GM19467 (cell line): ENCODE measurements at regions not wholly inside any gene's neighbourhood (a gene's known extent, or its start where the extent isn't known, plus 50 kb on each side); places are given as distances from the start of the nearest gene placed in this dataset.
A peak's percentile ranks its signal among the peaks of the same experiment; 100 is the strongest.
"Not testable (repeated sequence)": the region's sequence is repeated elsewhere in the genome, so short reads cannot be mapped to it uniquely, and the experiment has no call there.

ENCODE experiments used
- ATAC-seq: cut with Tn5 transposase; IDR thresholded peaks from one replicate; pipeline ENCODE4 v1.9.1; 2021; ENCODE audit warnings: mild to moderate bottlenecking, moderate library complexity; ENCODE audit not compliant: unreplicated experiment

DNA sequence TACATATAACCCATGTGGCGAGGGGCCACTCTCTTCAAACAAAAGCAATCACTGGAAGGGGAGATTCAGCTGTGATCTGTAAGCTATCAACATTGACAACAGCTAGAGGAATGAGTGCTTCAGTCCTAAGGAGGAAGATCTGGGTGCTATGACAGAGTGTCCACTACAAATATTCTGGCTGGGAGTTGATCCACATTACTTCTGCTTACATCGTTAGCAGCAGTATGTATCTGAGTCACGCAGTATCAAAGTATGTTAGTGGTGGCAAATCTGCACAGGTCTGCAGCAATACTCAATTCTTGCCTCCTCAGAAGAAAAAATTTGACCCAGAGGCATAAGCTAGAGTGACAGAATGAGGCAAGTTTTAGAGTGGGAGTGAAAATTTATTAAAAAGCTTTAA lies 267.0 kb downstream of the PTH2R start:
- no peak for ATAC-seq

DNA sequence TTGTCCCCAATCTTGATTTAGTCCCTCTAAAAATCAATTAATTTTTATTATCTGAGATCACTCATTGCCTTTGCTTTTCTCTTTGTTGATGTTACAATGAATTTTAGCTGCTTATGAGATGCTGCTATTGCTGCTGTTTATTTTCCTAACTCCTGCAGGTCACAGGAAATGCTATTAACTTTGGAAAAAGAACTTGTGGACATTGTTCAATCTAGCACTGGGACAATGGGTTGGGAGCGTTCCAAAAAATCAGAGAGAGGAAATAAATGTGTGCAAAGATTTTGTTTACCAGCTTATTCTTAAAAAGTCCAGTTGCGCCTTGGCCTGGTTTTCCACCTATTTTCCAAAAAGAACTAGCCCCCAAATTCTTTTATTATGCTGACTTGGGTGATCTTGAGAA lies 268.3 kb downstream of the PTH2R start:
- no peak for ATAC-seq

DNA sequence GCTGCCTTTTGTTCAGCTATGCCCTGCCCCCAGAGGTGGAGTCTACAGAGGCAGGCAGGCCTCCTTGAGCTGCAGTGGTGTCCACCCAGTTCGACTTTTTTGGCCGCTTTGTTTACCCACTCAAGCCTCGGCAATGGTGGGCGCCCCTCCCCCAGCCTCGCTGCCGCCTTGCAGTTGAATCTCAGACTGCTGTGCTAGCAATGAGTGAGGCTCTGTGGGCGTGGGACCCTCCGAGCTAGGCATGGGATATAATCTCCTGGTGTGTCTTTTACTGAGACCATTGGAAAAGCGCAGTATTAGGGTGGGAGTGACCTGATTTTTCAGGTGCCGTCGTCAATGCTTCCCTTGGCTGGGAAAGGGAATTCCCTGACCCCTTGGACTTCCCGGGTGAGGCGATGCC lies 279.3 kb downstream of the PTH2R start:
- not testable (repeated sequence) for ATAC-seq

DNA sequence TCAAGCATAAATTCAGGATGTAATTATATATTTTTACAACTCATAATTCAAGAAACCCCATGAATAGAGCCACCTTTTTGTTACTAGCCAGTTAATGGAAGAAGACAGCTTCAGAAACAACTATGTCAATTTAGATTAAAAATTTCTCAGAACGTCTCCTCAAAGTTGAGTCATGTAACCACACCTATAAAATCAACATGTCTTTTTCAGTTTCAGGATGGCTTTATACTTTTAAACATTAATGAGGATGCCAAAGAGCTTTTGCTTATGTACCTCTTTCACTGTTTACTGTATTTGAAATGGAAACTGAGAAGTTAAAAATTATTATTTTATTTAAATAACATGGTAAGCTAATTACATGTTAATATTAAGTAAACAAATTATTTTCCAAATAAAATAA lies 280.1 kb downstream of the PTH2R start:
- peak; percentile 64 for ATAC-seq

DNA sequence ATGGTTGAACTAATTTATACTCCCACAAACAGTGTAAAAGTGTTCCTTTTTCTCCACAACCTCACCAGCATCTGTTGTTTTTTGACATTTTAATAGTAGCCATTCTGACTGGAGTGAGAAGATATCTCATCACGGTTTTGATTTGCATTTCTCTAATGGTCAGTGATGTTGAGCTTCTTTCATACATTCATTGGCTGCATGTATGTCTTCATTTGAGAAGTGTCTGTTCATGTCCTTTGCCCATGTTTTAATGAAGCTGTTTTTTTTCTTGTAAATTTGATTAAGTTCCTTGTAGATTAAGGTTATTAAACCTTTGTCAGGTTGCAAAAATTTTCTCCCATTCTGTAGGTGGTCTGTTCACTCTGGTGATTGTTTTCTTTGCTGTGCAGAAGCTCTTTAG lies 281.1 kb downstream of the PTH2R start:
- not testable (repeated sequence) for ATAC-seq

DNA sequence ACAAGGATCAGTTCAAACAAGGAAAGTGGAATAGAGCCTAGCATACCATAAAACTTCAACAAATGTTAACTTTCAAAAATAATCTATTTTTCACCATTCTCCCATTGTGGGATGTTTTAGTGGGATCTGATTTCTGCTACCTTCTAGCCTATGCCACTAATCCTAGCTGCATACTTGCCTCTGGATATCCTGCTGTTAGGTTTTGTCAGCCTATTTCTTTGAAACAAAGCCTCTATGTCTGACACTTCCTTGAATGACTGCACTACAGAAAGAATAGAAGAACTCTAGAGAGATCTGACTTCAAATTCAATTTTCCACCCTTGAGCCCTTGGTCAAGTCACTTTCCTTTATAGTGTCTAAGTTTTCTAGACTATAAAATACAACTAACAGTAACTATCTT lies 291.5 kb downstream of the PTH2R start:
- no peak for ATAC-seq

DNA sequence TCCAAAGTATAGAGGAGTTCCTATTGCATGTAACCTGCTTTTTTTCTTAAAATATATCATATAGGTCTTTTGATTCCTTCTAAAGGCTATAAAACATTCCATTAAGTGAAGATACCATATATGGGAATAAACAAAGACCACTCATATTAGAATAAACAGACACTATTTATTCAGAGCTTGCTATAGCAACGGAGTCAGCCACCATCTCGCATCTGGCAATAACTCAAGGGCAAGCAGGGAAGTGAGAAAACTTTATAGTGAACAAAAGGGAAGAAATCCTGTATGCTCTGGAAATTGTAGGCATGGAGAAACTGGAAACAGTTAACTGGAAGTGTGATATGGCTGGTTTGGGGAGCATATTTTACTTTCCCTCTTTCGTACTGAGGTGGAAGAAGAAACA lies 301.9 kb downstream of the PTH2R start:
- no peak for ATAC-seq

- ATAC-seq = no peak
Observed at GRCh38 chr2:208711598-208711997, 305.0 kb downstream of the PTH2R start.

- no peak for ATAC-seq
Observed at GRCh38 chr2:208713066-208713745, 306.6 kb downstream of the PTH2R start.

GRCh38 chr2:208718828-208719227 lies 312.2 kb downstream of the PTH2R start:
- ATAC-seq = no peak

GRCh38 chr2:208722731-208723130 lies 316.1 kb downstream of the PTH2R start:
- no peak for ATAC-seq

- no peak for ATAC-seq
Observed at GRCh38 chr2:208725280-208725679, 318.7 kb downstream of the PTH2R start.

- no peak for ATAC-seq
Observed at GRCh38 chr2:208726242-208726641, 319.6 kb downstream of the PTH2R start.

DNA sequence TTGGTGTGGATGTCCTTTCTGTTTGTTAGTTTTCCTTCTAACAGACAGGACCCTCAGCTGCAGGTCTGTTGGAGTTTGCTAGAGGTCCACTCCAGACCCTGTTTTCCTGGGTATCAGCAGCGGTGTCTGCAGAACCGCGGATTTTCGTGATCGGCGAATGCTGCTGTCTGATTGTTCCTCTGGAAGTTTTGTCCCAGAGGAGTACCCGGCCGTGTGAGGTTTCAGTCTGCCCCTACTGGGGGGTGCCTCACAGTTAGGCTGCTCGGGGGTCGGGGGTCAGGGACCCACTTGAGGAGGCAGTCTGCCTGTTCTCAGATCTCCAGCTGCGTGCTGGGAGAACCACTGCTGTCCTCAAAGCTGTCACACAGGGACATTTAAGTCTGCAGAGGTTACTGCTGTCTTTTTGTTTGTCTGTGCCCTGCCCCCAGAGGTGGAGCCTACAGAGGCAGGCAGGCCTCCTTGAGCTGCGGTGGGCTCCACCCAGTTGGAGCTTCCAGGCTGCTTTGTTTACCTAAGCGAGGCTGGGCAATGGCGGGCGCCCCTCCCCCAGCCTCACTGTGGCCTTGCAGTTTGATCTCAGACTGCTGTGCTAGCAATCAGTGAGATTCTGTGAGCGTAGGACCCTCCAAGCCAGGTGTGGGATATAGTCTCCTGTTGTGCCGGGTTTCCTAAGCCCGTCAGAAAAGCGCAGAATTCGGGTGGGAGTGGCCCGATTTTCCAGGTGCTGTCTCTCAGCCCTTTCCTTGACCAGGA lies 345.2 kb downstream of the PTH2R start:
- ATAC-seq = not testable (repeated sequence)

DNA sequence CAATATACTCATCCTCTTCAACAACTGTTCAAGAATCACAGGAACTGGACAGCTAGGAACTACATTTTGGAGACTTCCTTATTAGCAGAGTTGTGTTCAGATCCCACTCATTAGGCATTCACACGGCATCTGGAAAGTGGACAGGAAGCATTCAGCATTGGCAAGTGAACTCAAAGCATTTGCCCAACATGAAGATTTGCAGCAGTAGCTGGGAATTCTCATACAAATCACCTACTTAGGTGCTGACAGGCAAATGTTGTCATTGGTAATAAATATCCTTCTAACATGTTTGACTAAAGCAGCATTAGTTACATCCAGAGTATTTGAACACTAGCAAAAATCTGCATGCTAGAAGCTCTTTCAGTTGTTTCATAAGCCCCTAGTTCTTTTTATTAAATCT lies 350.8 kb downstream of the PTH2R start:
- ATAC-seq = no peak

DNA sequence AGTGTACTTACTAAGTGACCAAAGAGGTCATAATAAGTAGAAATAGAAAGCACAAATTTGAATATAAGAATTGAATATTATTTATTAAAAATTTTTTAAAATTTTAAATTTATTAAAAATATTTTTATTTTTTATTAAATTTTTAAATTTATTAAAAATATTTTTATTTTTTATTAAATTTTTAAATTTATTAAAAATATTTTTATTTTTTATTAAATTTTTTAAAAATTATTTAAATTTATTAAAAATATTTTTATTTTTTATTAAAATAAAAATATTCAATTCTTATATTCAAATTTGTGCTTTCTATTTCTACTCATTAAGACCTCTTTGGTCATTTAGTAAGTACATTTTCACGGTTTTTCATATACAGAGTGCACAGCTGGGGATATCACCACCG lies 366.5 kb downstream of the PTH2R start:
- not testable (repeated sequence) for ATAC-seq

- ATAC-seq = no peak
Observed at GRCh38 chr2:208781166-208781565, 374.6 kb downstream of the PTH2R start.

GRCh38 chr2:208782097-208782496 lies 375.5 kb downstream of the PTH2R start:
- no peak for ATAC-seq

- no peak for ATAC-seq
Observed at GRCh38 chr2:208783184-208783583, 376.6 kb downstream of the PTH2R start.

DNA sequence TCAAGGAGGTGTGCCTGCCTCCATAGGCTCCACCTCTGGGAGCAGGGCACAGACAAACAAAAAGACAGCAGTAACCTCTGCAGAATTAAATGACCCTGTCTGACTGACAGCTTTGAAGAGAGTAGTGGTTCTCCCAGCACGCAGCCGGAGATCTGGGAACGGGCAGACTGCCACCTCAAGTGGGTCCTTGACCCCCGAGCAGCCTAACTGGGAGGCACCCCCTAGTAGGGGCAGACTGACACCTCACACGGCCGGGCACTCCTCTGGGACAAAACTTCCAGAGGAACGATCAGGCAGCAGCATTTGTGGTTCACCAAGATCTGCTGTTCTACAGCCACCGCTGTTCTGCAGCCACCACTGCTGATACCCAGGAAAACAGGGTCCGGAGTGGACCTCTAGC lies 378.2 kb downstream of the PTH2R start:
- ATAC-seq = not testable (repeated sequence)

DNA sequence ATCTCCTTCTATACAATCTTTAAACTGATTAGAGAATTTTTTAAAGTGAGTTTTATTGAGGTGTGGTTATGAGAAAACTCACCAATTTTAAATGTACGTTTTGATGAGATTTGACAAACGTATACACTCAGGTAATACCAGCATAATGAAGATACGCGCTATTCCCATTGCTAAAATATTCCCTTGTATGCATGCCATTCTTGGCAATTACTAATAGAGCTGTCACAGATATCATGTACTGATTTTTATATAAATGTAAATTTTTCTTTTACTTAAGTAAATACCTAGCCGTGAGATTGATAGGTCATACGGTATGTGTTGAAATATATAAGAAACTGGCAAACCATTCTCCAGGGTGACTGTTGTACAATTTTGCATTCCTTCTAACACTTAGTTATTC lies 384.7 kb downstream of the PTH2R start:
- no peak for ATAC-seq

DNA sequence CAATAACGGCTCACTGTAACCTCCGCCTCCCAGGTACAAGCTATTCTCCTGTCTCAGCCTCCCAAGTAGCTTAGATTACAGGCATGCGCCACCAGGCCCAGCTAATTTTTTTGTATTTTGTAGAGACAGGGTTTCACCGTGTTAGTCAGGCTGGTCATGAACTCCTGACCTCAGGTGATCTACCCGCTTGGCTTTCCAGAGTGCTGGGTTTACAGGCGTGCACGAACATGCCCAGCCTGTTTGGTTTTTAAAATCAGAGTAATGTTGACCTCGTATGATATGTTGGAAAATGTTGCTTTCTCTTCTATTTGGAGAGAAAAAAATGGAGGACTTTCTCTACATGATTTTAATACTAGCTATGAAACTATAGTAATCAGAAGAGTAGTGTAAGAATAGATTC lies 386.2 kb downstream of the PTH2R start:
- no peak for ATAC-seq

DNA sequence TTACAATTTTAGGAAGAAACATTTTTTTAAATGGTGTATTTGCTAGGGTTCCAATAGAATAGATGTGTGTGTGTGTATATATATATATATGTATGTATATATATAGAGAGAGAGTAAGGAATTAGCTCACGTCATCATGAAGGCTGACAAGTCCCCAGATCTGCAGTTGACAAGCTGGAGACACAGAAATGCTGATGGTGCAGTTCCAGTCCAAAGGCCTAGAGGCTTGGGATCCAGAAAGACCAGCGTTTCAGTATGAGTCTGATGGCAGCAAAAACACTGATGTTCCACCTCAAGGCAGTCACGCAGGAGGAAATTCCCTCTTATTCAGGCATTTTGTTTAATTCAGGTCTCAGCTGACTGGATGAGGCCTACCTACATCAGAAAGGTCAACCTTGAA lies 386.8 kb downstream of the PTH2R start:
- no peak for ATAC-seq
